IPS DF 19.7 (cell line): ENCODE measurements at regions not wholly inside any gene's neighbourhood (a gene's known extent, or its start where the extent isn't known, plus 50 kb on each side); places are given as distances from the start of the nearest gene placed in this dataset.

ENCODE experiments used
- DNase-seq: peaks from one replicate; pipeline ENCODE4 v3.0.0-alpha.2; 2013; ENCODE audit warnings: low read depth, low spot score

DNA sequence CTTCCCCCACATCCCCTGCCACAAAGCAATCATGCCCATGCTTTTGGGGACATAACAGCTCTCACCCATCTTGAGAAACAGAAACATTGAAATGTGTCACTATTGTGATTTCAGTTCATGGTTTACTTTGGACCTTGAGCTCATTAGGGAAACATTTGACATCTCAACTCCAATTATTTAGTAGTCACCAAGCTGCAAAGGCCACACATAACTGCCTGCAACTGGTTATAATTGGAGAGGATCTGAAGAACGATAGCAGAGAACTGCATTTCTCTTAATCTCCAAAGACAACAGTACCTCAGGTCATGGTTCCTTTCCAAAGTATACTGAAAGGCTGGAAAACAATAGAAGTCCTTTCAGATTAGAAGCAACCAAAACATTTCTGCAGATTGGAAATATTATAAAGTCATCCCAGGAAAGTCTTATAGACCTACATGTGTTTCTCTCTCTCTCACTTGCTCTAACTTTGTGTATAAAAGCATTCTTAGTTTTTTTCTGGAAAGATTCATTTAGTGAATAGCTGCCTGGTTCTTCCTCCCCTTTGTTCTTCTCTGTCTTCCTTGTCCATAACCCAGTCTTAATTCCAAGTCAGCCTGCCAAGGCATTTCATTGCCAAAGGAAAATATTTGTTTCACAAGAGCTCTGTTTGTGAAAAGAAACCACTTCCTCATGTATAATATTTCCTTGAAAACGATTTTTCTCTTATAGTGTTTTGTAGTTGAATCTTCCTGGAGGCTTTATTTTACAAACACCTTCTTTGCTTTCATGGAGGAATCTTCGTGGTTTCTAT lies 426.8 kb downstream of the ADGRL2 start:
- DNase-seq = no peak

DNA sequence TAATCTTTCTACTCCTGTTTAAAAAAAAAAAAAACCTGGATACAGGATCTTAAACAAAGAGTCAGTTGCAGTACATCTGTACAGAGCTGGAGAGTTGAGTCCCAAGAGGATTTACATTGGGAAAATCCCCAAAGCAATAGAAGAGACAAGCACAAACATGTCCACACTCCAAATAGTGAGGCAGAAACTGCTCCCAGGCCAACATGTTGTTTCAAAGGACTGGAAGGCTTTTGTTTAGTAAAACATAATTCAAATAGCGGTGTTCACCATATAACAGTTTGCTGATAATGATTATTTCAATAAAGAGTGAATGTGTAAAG lies 425.4 kb downstream of the ADGRL2 start:
- DNase-seq = no peak

DNA sequence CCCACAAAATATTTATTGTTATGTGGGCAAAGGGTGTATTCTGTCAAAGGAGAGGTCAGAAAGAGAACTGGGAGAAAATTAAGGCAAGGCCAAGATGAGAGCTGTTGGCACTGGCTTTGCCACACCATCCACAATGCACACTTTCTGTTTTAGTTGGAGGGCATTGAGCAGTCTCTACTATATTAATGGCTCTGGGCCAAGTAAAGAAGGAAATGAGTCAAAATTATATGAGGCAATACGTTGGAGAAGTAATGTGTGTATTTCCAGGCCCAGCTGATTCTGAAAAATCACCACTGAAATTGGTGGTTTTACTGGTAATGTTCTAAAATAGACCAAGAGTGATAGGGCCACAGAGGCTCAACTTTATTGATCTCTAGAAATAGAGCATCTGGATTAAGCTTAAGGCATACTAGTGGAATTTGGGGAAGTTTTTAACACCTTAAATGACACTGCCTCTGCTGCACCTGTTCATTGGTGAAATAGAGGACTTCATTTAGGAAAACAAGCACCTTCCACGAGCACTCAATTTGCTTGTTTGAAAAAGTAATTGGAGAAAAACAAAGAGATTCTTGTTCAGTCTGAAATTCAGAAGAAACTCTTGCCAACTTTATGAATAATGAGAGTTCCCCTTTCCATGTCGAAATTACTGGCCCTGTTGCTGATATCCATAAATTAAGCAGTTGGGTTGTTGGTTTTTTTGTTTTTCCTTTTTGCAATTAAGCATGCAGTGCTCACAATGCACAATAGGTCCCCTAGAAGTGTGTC lies 424.9 kb downstream of the ADGRL2 start:
- no peak for DNase-seq

DNA sequence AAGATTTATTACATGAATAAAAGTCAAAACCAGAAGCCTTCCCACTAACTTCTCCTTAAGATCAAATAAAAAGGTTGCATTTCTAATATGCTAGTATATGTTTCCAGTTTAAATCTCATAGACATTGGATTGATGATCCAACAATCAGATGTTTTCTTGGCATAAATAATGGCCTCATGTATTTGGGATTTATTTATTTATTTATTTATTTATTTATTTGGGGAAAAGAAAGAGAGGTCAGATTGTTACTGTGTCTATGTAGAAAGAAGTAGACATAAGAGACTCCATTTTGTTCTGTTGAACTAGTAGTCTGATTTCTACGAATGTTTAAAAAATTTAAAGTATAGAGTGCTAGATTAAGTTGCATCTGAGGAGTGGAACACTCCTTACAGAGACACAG lies 422.4 kb downstream of the ADGRL2 start:
- no peak for DNase-seq

DNA sequence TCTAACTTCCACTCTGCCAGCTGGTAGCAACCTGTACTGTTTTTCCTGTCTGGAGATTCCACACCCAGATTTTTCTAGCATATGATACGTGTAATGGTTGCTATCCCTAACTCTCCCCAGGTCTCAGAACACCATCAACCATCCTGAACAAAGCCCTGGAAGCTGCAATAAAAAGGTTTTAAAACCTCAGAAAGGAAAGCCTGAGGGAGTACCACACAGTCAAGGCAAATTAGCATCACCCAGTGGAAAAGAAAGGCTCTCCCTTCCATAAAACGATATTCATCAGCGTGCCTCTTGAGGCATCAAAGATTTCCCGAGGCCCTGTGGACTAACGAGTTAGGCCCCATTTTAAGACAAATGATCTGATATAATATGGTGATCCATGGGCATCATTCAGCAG lies 421.0 kb downstream of the ADGRL2 start:
- DNase-seq = no peak

DNA sequence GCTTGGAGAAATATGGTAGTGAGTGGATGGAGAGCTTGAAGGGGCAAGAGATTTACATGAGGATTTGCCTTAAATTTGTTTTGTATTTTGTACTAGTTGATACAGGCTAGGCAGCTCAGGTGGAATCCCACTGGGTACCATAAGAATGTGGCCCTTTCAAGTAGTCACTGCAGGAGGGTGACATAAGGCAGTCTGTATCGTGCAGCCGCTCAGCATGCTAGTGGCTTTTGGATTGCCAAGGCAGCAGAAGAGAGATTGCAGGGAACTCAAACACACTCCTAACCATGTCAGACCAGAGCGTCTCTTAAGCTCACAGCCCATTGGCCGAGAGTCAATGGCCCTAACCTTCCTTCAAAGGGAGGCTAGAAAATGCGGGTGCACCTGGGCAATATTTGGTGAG lies 420.0 kb downstream of the ADGRL2 start:
- DNase-seq = peak; percentile 7

DNA sequence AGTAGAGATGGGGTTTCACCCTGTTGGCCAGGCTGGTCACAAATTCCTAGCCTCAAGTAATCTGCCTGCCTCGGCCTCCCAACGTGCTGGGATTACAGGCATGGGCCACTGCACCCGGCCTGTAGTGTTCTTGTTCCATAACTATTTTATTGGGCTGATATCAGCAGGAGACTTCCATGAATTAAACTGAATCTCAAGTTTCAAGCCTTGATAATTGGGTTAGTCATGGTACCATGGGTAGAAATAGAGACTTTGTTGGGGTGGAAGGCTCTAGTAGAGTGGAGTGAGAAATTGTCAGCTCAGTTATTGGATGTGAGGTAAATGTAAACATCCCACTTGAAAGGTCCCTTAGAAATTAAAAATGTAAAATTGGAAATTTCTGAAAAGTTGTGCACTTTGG lies 419.1 kb downstream of the ADGRL2 start:
- no peak for DNase-seq

DNA sequence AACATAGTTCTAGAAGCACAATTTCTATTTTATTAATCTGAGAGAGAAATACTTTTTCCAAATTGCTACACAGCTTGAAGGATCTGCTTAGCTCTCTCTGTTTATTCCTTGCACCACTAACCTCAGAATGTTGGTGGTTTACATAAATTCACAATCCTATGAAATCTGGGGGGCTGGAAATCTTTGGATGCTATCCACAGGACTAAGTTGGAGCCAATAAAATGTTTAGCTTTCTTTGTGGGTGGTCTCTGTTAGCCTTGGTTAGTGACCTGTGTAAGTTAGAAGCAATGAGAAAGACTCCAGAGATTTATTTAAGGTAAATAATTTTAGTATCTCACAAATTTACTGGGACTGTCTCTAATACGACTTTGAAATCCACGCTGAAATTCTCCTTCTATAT lies 418.1 kb downstream of the ADGRL2 start:
- DNase-seq = no peak

DNA sequence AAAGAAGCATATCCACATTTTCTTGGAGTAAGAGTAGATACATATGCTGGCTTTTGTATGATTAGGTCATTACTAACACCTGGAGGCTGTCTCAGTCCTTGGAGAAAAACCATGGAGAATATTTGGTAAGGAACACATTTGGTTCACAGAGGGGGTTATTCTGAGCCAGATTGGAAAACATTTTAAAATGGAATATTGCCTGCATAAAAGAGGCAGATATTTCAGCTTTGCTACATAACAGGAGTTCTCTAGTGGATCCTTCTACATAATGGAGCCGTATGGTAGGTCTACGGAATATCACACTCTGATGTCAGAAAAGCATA lies 415.1 kb downstream of the ADGRL2 start:
- no peak for DNase-seq

DNA sequence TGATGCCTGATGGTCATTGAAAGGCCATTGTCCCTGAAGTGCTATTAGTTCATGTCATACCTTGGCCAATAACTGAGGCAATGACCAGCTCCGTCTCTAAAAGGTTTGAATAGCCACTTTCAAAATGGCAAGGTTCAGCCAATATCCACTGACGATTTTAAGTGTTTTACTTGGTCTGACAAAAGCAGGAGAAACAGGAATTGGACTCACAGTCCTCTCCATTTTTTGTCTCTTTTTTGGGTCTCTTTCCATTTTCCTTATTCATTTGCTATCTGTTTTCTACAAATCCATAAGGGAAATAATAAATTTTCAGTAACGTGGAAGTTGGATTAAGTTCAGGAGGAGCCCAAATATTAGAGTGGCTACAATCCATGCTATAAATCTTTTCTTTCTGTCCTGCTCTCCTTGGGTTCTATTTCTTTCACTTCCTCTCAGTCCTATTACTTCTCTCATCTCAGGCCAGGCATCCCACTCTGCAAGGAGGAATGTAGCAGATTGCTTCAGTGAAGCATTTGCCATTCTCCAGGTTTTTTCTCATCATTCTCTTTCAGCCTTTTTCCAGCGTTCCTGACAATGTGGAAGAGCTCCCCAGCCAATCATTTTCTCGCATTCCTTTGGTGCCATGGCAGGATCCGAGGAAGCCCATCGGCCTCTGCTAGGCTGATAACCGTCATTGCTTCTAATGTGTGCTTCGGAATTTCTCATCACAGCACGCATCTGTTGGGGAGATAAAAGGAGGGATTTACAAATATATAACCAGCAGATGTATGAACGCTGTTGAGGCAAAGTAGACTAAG lies 414.5 kb downstream of the ADGRL2 start:
- DNase-seq = no peak

DNA sequence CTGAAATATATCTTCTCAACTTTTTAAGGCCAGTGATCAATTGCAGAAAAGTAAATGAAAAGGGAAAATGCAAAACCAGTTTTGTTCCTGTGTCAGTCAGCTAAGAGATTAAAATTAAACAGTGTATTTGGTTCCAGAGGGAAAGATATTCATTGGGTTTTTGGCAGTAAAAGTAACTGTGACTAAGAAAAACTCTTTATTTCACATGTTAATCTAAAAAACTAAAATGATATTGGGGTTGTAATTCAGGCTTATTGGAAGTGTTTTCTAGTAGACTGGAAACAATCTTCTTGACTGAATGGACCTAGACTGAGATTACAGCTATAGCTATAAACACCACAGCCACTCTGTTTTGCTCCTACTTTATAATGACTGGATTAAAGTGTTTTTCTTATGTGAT lies 413.9 kb downstream of the ADGRL2 start:
- DNase-seq = no peak

DNA sequence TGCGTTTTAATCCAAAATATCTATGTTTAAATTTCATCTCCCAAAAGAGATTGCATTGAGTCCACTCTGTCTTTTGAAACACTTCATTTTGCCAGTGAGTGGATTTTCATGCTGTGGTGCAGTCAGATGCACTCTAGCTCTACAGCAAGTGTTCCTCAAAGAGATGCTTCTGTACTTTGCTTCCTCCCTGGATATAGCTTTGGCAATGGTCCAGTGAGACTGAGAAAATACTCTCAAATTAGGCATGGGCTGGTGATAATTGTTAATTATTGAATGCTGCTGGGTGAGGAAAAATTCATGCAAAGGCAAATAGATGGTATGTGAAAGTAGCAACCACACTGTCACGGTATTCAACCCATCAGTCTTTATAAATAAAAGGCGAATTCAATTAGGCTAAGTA lies 396.9 kb downstream of the ADGRL2 start:
- no peak for DNase-seq

DNA sequence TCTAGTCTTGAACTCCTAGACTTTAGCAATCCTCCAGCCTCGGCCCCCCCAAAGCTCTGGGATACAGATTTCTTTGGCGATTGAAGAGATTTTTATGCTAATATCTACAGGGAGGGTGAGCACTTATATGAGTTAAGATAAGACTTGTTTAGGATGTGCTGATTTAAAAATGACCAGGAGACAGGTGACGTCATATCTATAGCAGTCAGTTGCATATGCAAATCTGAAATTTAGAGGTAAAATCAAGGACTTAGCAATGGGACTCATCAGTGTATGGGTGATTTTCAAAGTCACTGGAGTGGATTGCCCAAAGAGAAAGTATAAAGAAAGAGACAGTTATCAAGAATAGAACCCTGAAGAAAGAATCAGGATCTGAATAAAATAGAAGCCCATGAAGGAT lies 394.5 kb downstream of the ADGRL2 start:
- no peak for DNase-seq

DNA sequence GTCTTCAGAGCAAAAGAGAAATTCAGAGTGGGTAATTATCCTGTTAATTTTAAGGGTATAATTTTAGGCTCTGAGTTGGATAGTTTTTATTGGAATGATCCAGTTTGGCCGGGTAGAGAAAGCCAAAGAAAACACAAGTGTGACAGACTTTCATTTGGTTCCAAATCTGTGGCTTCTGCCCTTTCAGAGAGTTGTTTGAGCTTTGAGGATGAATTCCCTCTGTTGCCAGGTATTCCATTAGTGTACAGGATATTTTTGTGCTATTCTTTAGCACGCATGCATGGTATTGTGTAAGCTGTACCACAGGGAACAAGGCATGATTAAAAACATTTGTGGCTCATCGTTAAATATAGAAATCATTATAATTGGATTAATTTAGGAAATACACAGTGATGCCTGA lies 384.4 kb downstream of the ADGRL2 start:
- no peak for DNase-seq

DNA sequence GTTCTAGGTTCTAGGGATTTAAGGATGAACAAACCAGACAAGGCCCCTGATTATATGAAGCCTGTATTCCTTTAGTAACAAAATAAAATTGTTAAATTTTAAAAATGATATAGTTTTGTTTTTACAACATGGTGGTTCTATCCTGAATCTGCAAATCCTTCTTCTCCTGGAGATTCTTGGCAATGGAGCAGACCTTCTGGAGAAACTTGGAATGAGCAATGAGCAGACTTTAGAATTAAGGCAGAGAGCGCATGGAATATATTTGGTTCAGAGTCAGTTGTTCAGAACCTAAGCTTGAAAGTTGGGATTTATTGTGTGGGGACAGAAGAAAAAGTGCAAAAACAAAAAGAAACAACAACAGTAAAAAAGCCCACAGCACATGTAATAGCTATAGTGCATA lies 381.1 kb downstream of the ADGRL2 start:
- no peak for DNase-seq

DNA sequence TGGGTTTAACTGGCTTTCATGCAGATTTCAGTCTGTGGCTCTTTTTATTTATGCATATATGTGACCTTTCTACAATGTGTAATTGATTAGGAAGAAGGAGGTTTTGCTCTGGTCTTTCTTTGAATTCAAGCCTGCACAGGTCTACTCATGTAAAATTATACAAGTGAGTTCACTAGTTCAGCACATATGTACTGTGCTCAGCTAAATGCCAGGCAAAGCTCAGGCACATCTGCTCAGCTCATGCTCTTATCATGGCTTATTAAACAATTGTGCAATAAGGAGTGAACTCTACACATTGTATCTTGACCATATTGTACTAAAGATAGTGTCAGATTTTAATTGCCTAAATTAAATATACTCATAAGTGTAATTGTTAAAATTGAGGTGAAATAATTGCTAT lies 378.4 kb downstream of the ADGRL2 start:
- no peak for DNase-seq

DNA sequence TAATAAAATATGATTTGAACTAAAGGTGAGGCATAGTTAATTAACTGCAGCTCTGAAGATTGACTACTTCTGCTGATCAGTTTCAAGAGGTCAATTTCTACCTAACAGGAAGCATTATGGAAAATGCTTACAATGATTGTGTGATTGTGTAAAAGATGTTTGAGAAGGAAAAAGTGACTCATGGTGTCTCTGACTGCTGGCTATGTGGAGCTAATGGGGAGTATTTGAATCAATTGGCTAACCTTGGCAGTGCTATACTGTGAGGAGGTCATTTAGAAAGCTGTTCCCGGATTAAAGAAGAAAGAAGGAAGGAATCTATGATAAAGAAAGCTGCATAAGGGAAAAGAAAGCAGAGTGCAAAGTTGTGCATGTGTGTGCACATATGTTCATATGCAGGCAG lies 376.5 kb downstream of the ADGRL2 start:
- no peak for DNase-seq

DNA sequence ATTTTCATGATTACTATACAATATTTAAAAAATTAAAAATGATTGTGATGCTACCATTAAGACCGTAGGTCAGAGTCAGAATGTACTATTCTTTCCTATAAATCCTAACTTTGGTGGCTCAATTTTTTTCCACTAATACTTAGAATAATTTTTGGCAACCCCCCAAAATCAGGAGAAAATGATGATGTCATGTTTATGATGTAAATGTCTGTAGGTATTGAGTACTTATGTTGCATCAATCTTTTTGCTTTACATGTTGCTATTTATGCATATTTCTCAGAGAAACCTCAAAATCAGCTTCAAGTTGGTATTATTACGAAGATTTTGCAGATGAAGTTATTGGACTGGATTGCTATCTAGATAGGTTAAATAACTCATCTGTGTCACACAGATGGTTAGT lies 371.2 kb downstream of the ADGRL2 start:
- DNase-seq = no peak

DNA sequence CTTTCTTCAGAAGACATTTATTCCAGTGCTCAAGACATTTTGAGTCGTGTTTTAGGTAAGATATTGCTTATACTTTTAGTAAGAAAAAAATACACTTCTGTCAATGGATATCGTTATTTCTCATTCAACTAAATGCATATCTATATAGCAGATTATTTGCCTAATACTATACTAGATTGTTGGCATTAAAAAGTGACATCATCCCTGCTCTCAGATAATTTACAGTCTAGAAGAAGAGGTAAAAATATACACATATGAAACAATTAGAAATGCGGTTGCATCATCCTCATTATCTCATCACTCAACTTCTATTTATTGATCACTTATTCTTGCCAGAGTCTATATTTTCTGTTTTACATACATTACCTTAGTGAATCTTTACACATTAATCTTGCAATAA lies 367.7 kb downstream of the ADGRL2 start:
- DNase-seq = no peak

DNA sequence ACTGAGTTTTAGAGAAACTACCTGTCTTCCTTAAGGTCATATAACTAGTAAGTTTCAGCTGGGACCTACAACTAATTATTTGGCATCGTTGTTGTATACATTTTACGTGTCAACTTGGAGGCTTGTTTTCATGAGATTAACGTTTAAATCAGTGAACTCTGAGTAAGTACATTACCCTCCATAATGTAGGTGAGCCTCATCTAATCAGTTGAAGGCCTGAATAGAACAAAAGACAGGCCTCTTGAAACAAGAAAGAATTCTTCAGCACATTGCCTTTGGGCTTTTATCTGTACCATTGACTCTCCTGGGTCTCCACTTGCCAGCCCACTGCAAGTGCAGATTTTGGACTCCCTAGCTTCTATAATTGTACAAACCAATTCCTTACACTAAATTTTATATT lies 364.6 kb downstream of the ADGRL2 start:
- no peak for DNase-seq

DNA sequence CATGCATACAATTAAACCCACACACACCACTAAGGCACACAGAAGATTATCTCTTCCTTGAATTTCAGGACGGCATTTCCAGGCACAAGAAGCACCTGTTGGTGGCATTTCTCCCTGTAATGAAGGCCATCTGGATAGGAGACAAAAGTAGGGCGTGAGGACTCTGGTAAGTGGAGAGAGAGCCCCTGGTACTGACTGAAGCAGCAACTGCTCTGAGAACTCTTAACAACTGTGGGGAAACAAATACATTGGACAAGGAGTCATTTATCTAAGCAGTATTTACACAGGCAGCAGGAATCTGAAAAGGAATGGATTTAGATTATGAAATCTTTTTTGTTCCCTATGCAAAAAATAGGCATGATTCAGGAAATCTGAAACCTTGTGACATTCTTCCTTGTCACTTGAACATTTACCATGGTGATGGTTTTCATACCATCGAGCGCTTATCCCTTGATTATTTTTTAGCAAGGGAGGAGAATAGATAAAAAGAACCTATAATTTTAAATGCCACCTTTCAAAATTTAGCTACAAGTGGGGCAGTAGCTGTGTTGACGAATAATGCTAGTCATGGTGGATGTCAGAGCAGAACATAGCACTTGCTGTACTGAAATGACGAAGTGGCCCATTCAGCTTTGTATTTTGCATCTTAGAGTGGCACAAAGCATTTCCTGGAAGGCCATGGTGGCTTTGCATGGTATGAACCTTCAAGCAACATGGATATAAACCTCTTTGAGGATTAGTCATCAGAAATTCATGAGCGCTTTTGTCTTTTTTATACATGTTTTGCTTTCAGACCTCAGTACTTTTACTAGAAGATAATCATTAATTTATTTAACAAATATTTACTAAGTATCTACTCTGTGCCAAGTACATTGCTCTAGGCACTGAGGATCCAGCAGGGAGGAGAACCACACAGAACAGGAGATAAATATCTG lies 362.0 kb downstream of the ADGRL2 start:
- DNase-seq = no peak

DNA sequence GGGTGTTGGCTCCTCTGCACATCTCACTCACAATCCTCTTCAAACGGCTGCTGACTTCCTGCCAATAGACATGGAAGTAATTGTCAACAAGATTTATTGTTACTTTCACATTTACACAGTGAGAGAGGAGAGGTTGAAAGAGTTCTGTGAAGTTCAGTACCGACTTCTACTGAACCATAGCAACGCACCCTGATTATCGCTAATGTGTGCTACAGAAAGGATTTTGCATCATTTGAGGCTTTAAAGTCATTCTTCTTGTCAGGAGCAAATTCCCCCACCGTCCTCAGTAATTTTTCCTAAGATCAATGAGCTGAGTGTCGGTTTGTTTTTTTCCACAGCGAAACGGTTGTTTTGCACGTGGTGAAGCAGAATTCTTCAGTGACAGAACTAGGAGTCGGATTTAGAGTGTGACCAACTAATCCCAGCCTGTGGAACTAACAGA lies 361.0 kb downstream of the ADGRL2 start:
- DNase-seq = no peak
